Gastrocnemius medialis (tissue), 4 donors: ENCODE measurements at regions not wholly inside any gene's neighbourhood (a gene's known extent, or its start where the extent isn't known, plus 50 kb on each side); places are given as distances from the start of the nearest gene placed in this dataset.
"Not testable (repeated sequence)": the region's sequence is repeated elsewhere in the genome, so short reads cannot be mapped to it uniquely, and the experiment has no call there.

Experiments used
- ATAC-seq, 2 donors: fragments of 150-250 bp; one replicate each; pipeline ENCODE4 v1.9.1; 2016
- DNase-seq, 2 donors: peaks; one replicate each; pipeline ENCODE4 v3.0.0-alpha.2; 2019
- H3K27ac ChIP-seq, 4 donors: fragments of 200-600 bp; sonication (generic); 1 replicate in 1 of 4; 2 replicates in 3 of 4; pipeline ENCODE4 v1.5.1; 2016 to 2018; ENCODE audit warnings: mild to moderate bottlenecking in 2 of 4, moderate library complexity in 1 of 4
- H3K27me3 ChIP-seq, 3 donors: fragments of 200-600 bp; sonication (generic) in 2 of 3; 1 replicate in 1 of 3; 2 replicates in 2 of 3; pipeline versions ENCODE4 v1.5.1 to v1.6.0; 2016 to 2019; ENCODE audit warnings: mild to moderate bottlenecking in 1 of 3, moderate library complexity in 1 of 3
- H3K36me3 ChIP-seq, 2 donors: fragments of 200-600 bp; sonication (generic) in 1 of 2; one replicate each; pipeline ENCODE4 v1.5.1; 2017 to 2018
- H3K4me1 ChIP-seq, 2 donors: fragments of 200-600 bp; sonication (generic) in 1 of 2; one replicate each; pipeline ENCODE4 v1.5.1; 2016 to 2017; ENCODE audit warnings: mild to moderate bottlenecking in 2 of 2
- H3K4me3 ChIP-seq, 4 donors: fragments of 200-600 bp; sonication (generic) in 3 of 4; 1 replicate in 1 of 4; 2 replicates in 3 of 4; pipeline ENCODE4 v1.5.1; 2016 to 2019; ENCODE audit warnings: mild to moderate bottlenecking in 2 of 4
- H3K9me3 ChIP-seq, 3 donors: fragments of 200-600 bp; sonication (generic) in 2 of 3; 1 replicate in 1 of 3; 2 replicates in 2 of 3; pipeline ENCODE4 v1.5.1; 2016 to 2019
- CTCF ChIP-seq, 5 experiments: fragments of 450-650 bp in 3 of 5; fragments of 200-600 bp in 2 of 5; sonication (generic) in 2 of 5; IDR thresholded peaks in 4 of 5; conservative IDR thresholded peaks in 1 of 5; 1 replicate in 4 of 5; 2 replicates in 1 of 5; pipeline ENCODE4 v1.5.1; 2016 to 2019; ENCODE audit warnings: antibody characterized with exemption in 5 of 5, mild to moderate bottlenecking in 3 of 5, moderate library complexity in 3 of 5
- POLR2A ChIP-seq, 2 donors: fragments of 450-650 bp; IDR thresholded peaks; one replicate each; pipeline ENCODE4 v1.6.1; 2017; ENCODE audit warnings: antibody characterized with exemption in 2 of 2, mild to moderate bottlenecking in 2 of 2, moderate library complexity in 2 of 2
- in situ Hi-C, 4 donors: fragments of 200-750 bp; cut with MboI; loops; one replicate each; pipeline versions ENCODE4 v1.15.0 to v1.8.0; 2017; ENCODE audit warnings: low sequenced_read_pairs in 4 of 4
- intact Hi-C: fragments of 100-400 bp; cut with DNase I; formaldehyde crosslinking; loops from one replicate; pipeline ENCODE4 v1.15.1; 2023; ENCODE audit warnings: low total_unique reads

GRCh38 chr12:87001102-87001501 is 744.9 kb upstream of the MGAT4C start:
- intact Hi-C loops, result no loop called here
- DNase-seq (no peak), ATAC-seq (no peak)
- TF ChIP-seq POLR2A (IDR thresholded peaks at IDR 0.05) (no peak), CTCF (IDR thresholded peaks at IDR 0.05 in 4 of 5, conservative IDR thresholded peaks at IDR 0.05 in 1 of 5) (no peak)
- Histone ChIP-seq H3K4me1 (no peaks in the 10 kb centered on the region), H3K36me3 (no peaks in the 10 kb centered on the region), H3K27me3 (no peaks in the 10 kb centered on the region), H3K27ac (no peak overlapping the region), H3K9me3 (no peaks in the 10 kb centered on the region), H3K4me3 (no peak overlapping the region)
- in situ Hi-C loops, result no loop called here

- no peak for DNase-seq
- no peak for ATAC-seq
Observed at GRCh38 chr12:86985298-86985697, 729.1 kb upstream of the MGAT4C start.

GRCh38 chr12:86970595-86970994 is 714.4 kb upstream of the MGAT4C start:
- DNase-seq, ATAC-seq, H3K4me3 ChIP-seq, H3K36me3 ChIP-seq, intact Hi-C loops, H3K4me1 ChIP-seq, H3K27ac ChIP-seq, H3K9me3 ChIP-seq, in situ Hi-C loops, H3K27me3 ChIP-seq: not testable (repeated sequence)

More at GRCh38 chr12:86985298-86985697, 729.1 kb upstream of the MGAT4C start:
- intact Hi-C loops, result no loop called here
- in situ Hi-C loops, result no loop called here
- Histone ChIP-seq H3K4me1 (no peaks in the 10 kb centered on the region), H3K9me3 (no peaks in the 10 kb centered on the region), H3K27ac (no peak overlapping the region), H3K27me3 (no peaks in the 10 kb centered on the region), H3K36me3 (no peaks in the 10 kb centered on the region), H3K4me3 (no peak overlapping the region)
- TF ChIP-seq CTCF (IDR thresholded peaks at IDR 0.05 in 4 of 5, conservative IDR thresholded peaks at IDR 0.05 in 1 of 5) (no peak), POLR2A (IDR thresholded peaks at IDR 0.05) (no peak)

GRCh38 chr12:86959766-86960458 is 703.7 kb upstream of the MGAT4C start:
- intact Hi-C loops (no loop called here), in situ Hi-C loops (no loop called here)
- DNase-seq (no peak), ATAC-seq (no peak)
- H3K36me3 ChIP-seq, result no peaks in the 10 kb centered on the region
- no peak overlapping the region for H3K27ac ChIP-seq
- TF ChIP-seq POLR2A (IDR thresholded peaks at IDR 0.05) (no peak), CTCF (IDR thresholded peaks at IDR 0.05 in 4 of 5, conservative IDR thresholded peaks at IDR 0.05 in 1 of 5) (no peak)
- H3K27me3 ChIP-seq, result no peaks in the 10 kb centered on the region
- H3K4me3 ChIP-seq, result no peak overlapping the region
- no peaks in the 10 kb centered on the region for H3K9me3 ChIP-seq
- H3K4me1 ChIP-seq, result no peaks in the 10 kb centered on the region

- H3K4me1 ChIP-seq, result no peaks in the 10 kb centered on the region
- no peak overlapping the region for H3K27ac ChIP-seq
- in situ Hi-C loops (no loop called here), intact Hi-C loops (no loop called here)
- ATAC-seq (no peak), DNase-seq (no peak)
- H3K36me3 ChIP-seq, result no peaks in the 10 kb centered on the region
- TF ChIP-seq POLR2A (IDR thresholded peaks at IDR 0.05), result no peak
- no peak for TF ChIP-seq CTCF (IDR thresholded peaks at IDR 0.05 in 4 of 5, conservative IDR thresholded peaks at IDR 0.05 in 1 of 5)
- no peak overlapping the region for H3K4me3 ChIP-seq
- no peaks in the 10 kb centered on the region for H3K9me3 ChIP-seq
- H3K27me3 ChIP-seq, result no peaks in the 10 kb centered on the region
Observed at GRCh38 chr12:86950444-86950843, 694.3 kb upstream of the MGAT4C start.
